ENCODE measurements at regions not wholly inside any gene's neighbourhood (a gene's known extent, or its start where the extent isn't known, plus 50 kb on each side); places are given as distances from the start of the nearest gene placed in this dataset.

DNA sequence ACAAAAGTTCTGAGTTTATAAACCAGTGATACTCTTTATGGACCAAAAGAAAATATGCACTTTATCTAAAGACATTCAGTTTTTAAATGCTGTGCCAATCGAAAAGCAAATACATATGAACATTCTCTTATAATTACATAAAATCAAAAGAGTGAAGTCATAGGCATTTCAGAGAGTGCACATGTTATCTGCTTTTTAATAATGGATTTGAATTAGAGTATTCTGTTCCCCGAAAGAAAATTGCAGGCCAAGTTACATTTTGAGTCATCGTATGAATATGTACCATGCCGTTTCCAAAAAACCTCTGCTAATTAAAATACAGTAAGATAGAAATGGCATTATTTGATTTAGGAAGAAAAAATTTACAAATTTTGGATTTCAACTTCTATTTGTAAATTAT, 565.7 kb downstream of the ZEB2 start:
- DNase-seq (ENCODE audit: low read depth) = peak; percentile 35
- no peak for TF ChIP-seq CTCF (IDR thresholded peaks at IDR 0.05; ENCODE audit: low read length, missing control alignments)
- no peak overlapping the region for H3K4me3 ChIP-seq (replicated peaks; ENCODE audit: low read depth, low read length)

DNA sequence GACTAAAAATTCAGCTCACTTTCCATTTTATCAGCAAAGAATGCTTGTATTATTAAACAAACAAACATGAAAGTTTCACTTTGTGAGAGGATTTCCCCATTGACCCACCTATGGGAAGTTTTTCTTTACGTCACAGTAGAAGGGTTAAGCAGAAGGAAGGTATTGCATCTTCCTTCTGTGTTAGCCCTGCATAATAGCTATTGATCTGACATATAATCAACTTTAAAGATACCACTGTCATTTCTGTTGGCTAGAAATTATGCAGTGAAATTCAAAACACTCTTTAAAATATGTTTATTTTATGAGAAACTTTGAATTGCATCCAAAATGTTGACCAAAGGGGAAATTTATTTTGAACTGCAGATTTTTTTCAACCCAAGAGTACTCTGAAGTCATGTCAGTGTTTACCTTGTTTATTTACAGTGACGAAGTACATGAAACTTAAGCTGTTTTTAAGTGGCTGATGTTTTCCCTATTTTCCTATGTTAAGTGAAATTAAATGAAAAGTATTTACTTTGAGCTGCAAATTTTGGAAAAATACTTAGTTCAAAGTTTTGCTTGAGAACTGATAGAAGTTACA, 566.4 kb downstream of the ZEB2 start:
- no peak for DNase-seq (ENCODE audit: low read depth)
- H3K4me3 ChIP-seq (replicated peaks; ENCODE audit: low read depth, low read length) = no peak overlapping the region
- no peak for TF ChIP-seq CTCF (IDR thresholded peaks at IDR 0.05; ENCODE audit: low read length, missing control alignments)

DNA sequence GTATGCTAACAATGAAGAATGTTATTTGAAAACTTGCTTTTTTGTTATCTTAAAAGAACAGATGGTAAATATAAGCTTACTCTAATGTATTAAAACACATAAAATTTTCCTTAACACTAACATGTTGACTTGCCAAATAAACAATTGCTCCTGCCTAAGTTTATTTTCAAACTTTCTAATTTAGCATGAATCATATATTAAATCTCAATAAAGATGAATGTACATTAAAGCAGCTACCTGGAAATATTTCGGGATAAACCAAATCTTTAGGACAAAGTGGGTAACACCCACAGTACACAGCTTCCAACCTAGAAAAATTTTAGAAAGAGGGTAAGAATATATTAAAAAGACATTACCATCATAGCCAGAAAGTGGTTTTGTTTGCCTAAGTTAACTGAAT, 567.4 kb downstream of the ZEB2 start:
- DNase-seq (ENCODE audit: low read depth) = no peak
- H3K4me3 ChIP-seq (replicated peaks; ENCODE audit: low read depth, low read length) = no peak overlapping the region
- no peak for TF ChIP-seq CTCF (IDR thresholded peaks at IDR 0.05; ENCODE audit: low read length, missing control alignments)

- H3K4me3 ChIP-seq (replicated peaks; ENCODE audit: low read depth, low read length) = no peak overlapping the region
- no peak for TF ChIP-seq CTCF (IDR thresholded peaks at IDR 0.05; ENCODE audit: low read length, missing control alignments)
These were observed 569.2 kb downstream of the ZEB2 start for GRCh38 chr2:143950704-143951103.

GRCh38 chr2:143949121-143949848, 570.6 kb downstream of the ZEB2 start:
- peak; percentile 18 for DNase-seq (ENCODE audit: low read depth)
- no peak for TF ChIP-seq CTCF (IDR thresholded peaks at IDR 0.05; ENCODE audit: low read length, missing control alignments)
- H3K4me3 ChIP-seq (replicated peaks; ENCODE audit: low read depth, low read length) = no peak overlapping the region

More at GRCh38 chr2:143950704-143951103, 569.2 kb downstream of the ZEB2 start:
- no peak for DNase-seq (ENCODE audit: low read depth)

DNA sequence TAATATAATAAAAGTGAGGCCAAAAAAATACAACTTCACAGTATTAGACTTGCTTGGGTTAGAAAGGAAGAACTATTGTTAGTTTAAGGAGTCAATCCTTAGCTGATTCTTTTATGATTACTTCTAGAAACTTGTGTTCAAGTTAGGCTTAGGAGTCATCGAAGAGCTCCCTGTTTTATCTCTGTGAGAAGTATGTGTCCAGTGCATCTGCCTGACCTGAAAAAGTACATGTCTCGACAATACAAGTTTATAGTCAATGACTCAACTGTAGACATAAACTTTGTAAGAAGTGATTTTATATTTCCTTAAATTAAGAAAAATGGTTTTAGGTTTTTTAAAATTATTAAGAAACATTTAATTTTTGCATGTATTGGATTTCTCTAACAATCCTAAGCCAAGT, 571.2 kb downstream of the ZEB2 start:
- no peak for DNase-seq (ENCODE audit: low read depth)
- TF ChIP-seq CTCF (IDR thresholded peaks at IDR 0.05; ENCODE audit: low read length, missing control alignments) = no peak
- no peak overlapping the region for H3K4me3 ChIP-seq (replicated peaks; ENCODE audit: low read depth, low read length)

Data from fibroblast of pulmonary artery (primary cell).